Activated CD8-positive, alpha-beta memory T cell treated with anti-CD3 and anti-CD28 coated beads for 24 hours (primary cell): ENCODE measurements at regions not wholly inside any gene's neighbourhood (a gene's known extent, or its start where the extent isn't known, plus 50 kb on each side); places are given as distances from the start of the nearest gene placed in this dataset.

Experiments
- DNase-seq: peaks from one replicate; pipeline ENCODE4 v3.0.0-alpha.2; 2020

GRCh38 chr12:123077298-123078119, 73.4 kb downstream of the PITPNM2 start:
- DNase-seq, result peak; percentile 67

GRCh38 chr12:123076604-123077297, 74.1 kb downstream of the PITPNM2 start:
- DNase-seq, result peak; percentile 76

GRCh38 chr12:123075646-123076171, 75.2 kb downstream of the PITPNM2 start:
- DNase-seq, result peak; percentile 90

GRCh38 chr12:123075087-123075645, 75.7 kb downstream of the PITPNM2 start:
- DNase-seq, result no peak

GRCh38 chr12:123073962-123074801, 76.7 kb downstream of the PITPNM2 start:
- no peak for DNase-seq

GRCh38 chr12:123073292-123073691, 77.6 kb downstream of the PITPNM2 start:
- no peak for DNase-seq

GRCh38 chr12:123071857-123072256, 79.0 kb downstream of the PITPNM2 start:
- no peak for DNase-seq

GRCh38 chr12:123071099-123071800, 79.6 kb downstream of the PITPNM2 start:
- DNase-seq, result no peak

GRCh38 chr12:123070267-123071081, 80.4 kb downstream of the PITPNM2 start:
- DNase-seq, result no peak

- DNase-seq, result no peak
Observed at GRCh38 chr12:123069436-123070266, 81.2 kb downstream of the PITPNM2 start.

GRCh38 chr12:123067654-123068053, 83.2 kb downstream of the PITPNM2 start:
- no peak for DNase-seq

GRCh38 chr12:123066384-123066710, 84.5 kb downstream of the PITPNM2 start:
- no peak for DNase-seq

- DNase-seq, result no peak
Observed at GRCh38 chr12:123065676-123066383, 85.1 kb downstream of the PITPNM2 start.

GRCh38 chr12:123064885-123065619, 84.6 kb downstream of the ARL6IP4 start:
- no peak for DNase-seq

GRCh38 chr12:123064366-123064765, 83.9 kb downstream of the ARL6IP4 start:
- no peak for DNase-seq

- DNase-seq, result no peak
Observed at GRCh38 chr12:123063535-123063934, 83.1 kb downstream of the ARL6IP4 start.

GRCh38 chr12:123062681-123063486, 82.4 kb downstream of the ARL6IP4 start:
- no peak for DNase-seq
